ENCODE measurements at regions not wholly inside any gene's neighbourhood (a gene's known extent, or its start where the extent isn't known, plus 50 kb on each side); places are given as distances from the start of the nearest gene placed in this dataset.
"Not testable (repeated sequence)": the region's sequence is repeated elsewhere in the genome, so short reads cannot be mapped to it uniquely, and the experiment has no call there.

GRCh38 chrX:121169099-121170035 lies 122.0 kb downstream of the GLUD2 start:
- no peak for DNase-seq (ENCODE audit: low read depth in 2 of 2)

- no peak for DNase-seq (ENCODE audit: low read depth in 2 of 2)
These were observed 125.3 kb downstream of the GLUD2 start for GRCh38 chrX:121172703-121173102.

GRCh38 chrX:121179972-121180371 lies 132.6 kb downstream of the GLUD2 start:
- no peak for DNase-seq (ENCODE audit: low read depth in 2 of 2)

- no peak for DNase-seq (ENCODE audit: low read depth in 2 of 2)
These were observed 144.4 kb downstream of the GLUD2 start for GRCh38 chrX:121191779-121192178.

GRCh38 chrX:121195719-121196118 lies 148.3 kb downstream of the GLUD2 start:
- DNase-seq (ENCODE audit: low read depth in 2 of 2): no peak

GRCh38 chrX:121196872-121197444 lies 149.5 kb downstream of the GLUD2 start:
- DNase-seq (ENCODE audit: low read depth in 2 of 2): not testable (repeated sequence)

GRCh38 chrX:121208563-121208962 lies 161.2 kb downstream of the GLUD2 start:
- DNase-seq (ENCODE audit: low read depth in 2 of 2): no peak

GRCh38 chrX:121216641-121217374 lies 169.4 kb downstream of the GLUD2 start:
- DNase-seq (ENCODE audit: low read depth in 2 of 2): no peak

- DNase-seq (ENCODE audit: low read depth in 2 of 2): no peak
These were observed 174.0 kb downstream of the GLUD2 start for GRCh38 chrX:121221322-121221977.

- no peak for DNase-seq (ENCODE audit: low read depth in 2 of 2)
These were observed 180.5 kb downstream of the GLUD2 start for GRCh38 chrX:121227888-121228287.

GRCh38 chrX:121231566-121232358 lies 184.4 kb downstream of the GLUD2 start:
- DNase-seq (ENCODE audit: low read depth in 2 of 2): no peak

- DNase-seq (ENCODE audit: low read depth in 2 of 2): no peak
These were observed 188.6 kb downstream of the GLUD2 start for GRCh38 chrX:121236040-121236439.

- DNase-seq (ENCODE audit: low read depth in 2 of 2): no peak
These were observed 190.7 kb downstream of the GLUD2 start for GRCh38 chrX:121238093-121238492.

- no peak for DNase-seq (ENCODE audit: low read depth in 2 of 2)
These were observed 197.1 kb downstream of the GLUD2 start for GRCh38 chrX:121244511-121244910.

GRCh38 chrX:121245763-121246162 lies 198.4 kb downstream of the GLUD2 start:
- no peak for DNase-seq (ENCODE audit: low read depth in 2 of 2)

GRCh38 chrX:121254336-121254735 lies 206.9 kb downstream of the GLUD2 start:
- no peak for DNase-seq (ENCODE audit: low read depth in 2 of 2)

- DNase-seq (ENCODE audit: low read depth in 2 of 2): no peak
These were observed 209.2 kb downstream of the GLUD2 start for GRCh38 chrX:121256647-121257046.

- DNase-seq (ENCODE audit: low read depth in 2 of 2): no peak
These were observed 211.1 kb downstream of the GLUD2 start for GRCh38 chrX:121258545-121258944.

- no peak for DNase-seq (ENCODE audit: low read depth in 2 of 2)
These were observed 211.8 kb downstream of the GLUD2 start for GRCh38 chrX:121259170-121259569.

GRCh38 chrX:121260596-121261240 lies 213.3 kb downstream of the GLUD2 start:
- DNase-seq (ENCODE audit: low read depth in 2 of 2): no peak

GRCh38 chrX:121283921-121284320 lies 236.5 kb downstream of the GLUD2 start:
- DNase-seq (ENCODE audit: low read depth in 2 of 2): no peak

All from stimulated activated CD4-positive, alpha-beta T cell treated with anti-CD3 and anti-CD28 coated beads, Interleukin-1b, Interleukin-23, amount 100 ng/mL, for 4 hours (primary cell).